T-helper 2 cell (primary cell): ENCODE measurements at regions not wholly inside any gene's neighbourhood (a gene's known extent, or its start where the extent isn't known, plus 50 kb on each side); places are given as distances from the start of the nearest gene placed in this dataset.

Experiments
- DNase-seq, 5 experiments: peaks; one replicate each; pipeline versions ENCODE4 v3.0.0 to v3.0.0-alpha.2; 2012 to 2022

- no peak for DNase-seq
These were observed 89.4 kb downstream of the TMEM30B start for GRCh38 chr14:61191733-61192132.

- no peak for DNase-seq
These were observed 90.8 kb downstream of the TMEM30B start for GRCh38 chr14:61190341-61190740.

GRCh38 chr14:61188978-61189808, 91.9 kb downstream of the TMEM30B start:
- DNase-seq: peak in 1 of 5 experiments; percentile 54

GRCh38 chr14:61188196-61188595, 92.9 kb downstream of the TMEM30B start:
- peak in 1 of 5 experiments; percentile 38 for DNase-seq

GRCh38 chr14:61187196-61187905, 93.8 kb downstream of the TMEM30B start:
- DNase-seq: no peak

- no peak for DNase-seq
These were observed 94.6 kb downstream of the TMEM30B start for GRCh38 chr14:61186341-61187195.

GRCh38 chr14:61185534-61185933, 95.6 kb downstream of the TMEM30B start:
- DNase-seq: no peak

- DNase-seq: no peak
These were observed 97.0 kb downstream of the TMEM30B start for GRCh38 chr14:61184112-61184511.

- peak in 1 of 5 experiments; percentile 63 for DNase-seq
These were observed 97.8 kb downstream of the TMEM30B start for GRCh38 chr14:61183196-61183885.

- no peak for DNase-seq
These were observed 101.2 kb downstream of the TMEM30B start for GRCh38 chr14:61179796-61180398.

GRCh38 chr14:61179061-61179690, 102.0 kb downstream of the TMEM30B start:
- no peak for DNase-seq

- DNase-seq: peak in 2 of 5 experiments; percentile 36 to 75
These were observed 102.7 kb downstream of the TMEM30B start for GRCh38 chr14:61178226-61179060.

- DNase-seq: no peak
These were observed 103.6 kb downstream of the TMEM30B start for GRCh38 chr14:61177279-61178225.

- no peak for DNase-seq
These were observed 104.5 kb downstream of the TMEM30B start for GRCh38 chr14:61176686-61177085.

GRCh38 chr14:61174987-61175386, 106.2 kb downstream of the TMEM30B start:
- no peak for DNase-seq

GRCh38 chr14:61174441-61174891, 106.7 kb downstream of the TMEM30B start:
- peak in 1 of 5 experiments; percentile 62 for DNase-seq

- no peak for DNase-seq
These were observed 109.4 kb downstream of the TMEM30B start for GRCh38 chr14:61171727-61172126.

GRCh38 chr14:61168141-61168540, 113.0 kb downstream of the TMEM30B start:
- no peak for DNase-seq

GRCh38 chr14:61167642-61168041, 113.5 kb downstream of the TMEM30B start:
- DNase-seq: peak in 1 of 5 experiments; percentile 32
